H1 (cell line): ENCODE measurements at regions not wholly inside any gene's neighbourhood (a gene's known extent, or its start where the extent isn't known, plus 50 kb on each side); places are given as distances from the start of the nearest gene placed in this dataset.

ENCODE experiments used
- CTCF ChIA-PET: fragments of 300-600 bp; sonication (Branson Sonifier 250); formaldehyde crosslinking; loops from one replicate; lab custom pipeline; 2021; ENCODE audit not compliant: partially characterized antibody; lab: Charles Lee
- POLR2A ChIA-PET: fragments of 300-600 bp; sonication (Branson Sonifier 250); formaldehyde crosslinking; loops from one replicate; lab custom pipeline; 2021; ENCODE audit warnings: inconsistent platforms; ENCODE audit not compliant: partially characterized antibody; lab: Charles Lee
- DNase-seq, 2 experiments: peaks; one replicate each; pipeline versions ENCODE4 v3.0.0 to v3.0.0-alpha.2; 2010 to 2022; ENCODE audit warnings: low spot score in 2 of 2, low read depth in 1 of 2, mixed read lengths in 1 of 2
- FAIRE-seq: peaks from 2 replicates; lab custom pipeline; 2011; peaks lifted over from hg19 to GRCh38; lab: Jason Lieb, UNC
- H2AFZ ChIP-seq: 2 replicates; pipeline ENCODE4 v1.8.1; 2012; ENCODE audit warnings: low read length, inconsistent platforms
- H2AK5ac ChIP-seq: 2 replicates; pipeline ENCODE4 v1.6.1; 2013; ENCODE audit warnings: low read depth, low read length
- H2BK120ac ChIP-seq: replicated peaks from 2 replicates; pipeline ENCODE3; 2013; ENCODE audit warnings: low read depth, low read length, inconsistent platforms
- H2BK12ac ChIP-seq: 2 replicates; pipeline ENCODE4 v1.6.1; 2013; ENCODE audit warnings: low read depth, low read length
- H2BK15ac ChIP-seq: 2 replicates; pipeline ENCODE4 v1.6.1; 2013; ENCODE audit warnings: low read length
- H2BK20ac ChIP-seq: 2 replicates; pipeline ENCODE4 v1.6.1; 2013; ENCODE audit warnings: low read length
- H2BK5ac ChIP-seq: 2 replicates; pipeline ENCODE4 v1.6.1; 2013; ENCODE audit warnings: low read depth, low read length
- H3K14ac ChIP-seq: 2 replicates; pipeline ENCODE4 v1.6.1; 2013; ENCODE audit warnings: inconsistent platforms; ENCODE audit not compliant: insufficient read length
- H3K18ac ChIP-seq: 2 replicates; pipeline ENCODE4 v1.6.1; 2013; ENCODE audit warnings: low read length; ENCODE audit errors: extremely low read depth
- H3K23ac ChIP-seq: 2 replicates; pipeline ENCODE4 v1.6.1; 2013; ENCODE audit warnings: inconsistent platforms; ENCODE audit not compliant: insufficient read length
- H3K23me2 ChIP-seq: 2 replicates; pipeline ENCODE4 v1.6.1; 2013; ENCODE audit warnings: low read depth, low read length
- H3K27ac ChIP-seq: 2 replicates; pipeline ENCODE4 v1.6.1; 2011; ENCODE audit warnings: low read depth, low read length, inconsistent platforms
- H3K27me3 ChIP-seq, 4 experiments: replicated peaks in 1 of 4; 1 replicate in 1 of 4; 2 replicates in 3 of 4; pipeline versions ENCODE4 v1.6.1 to v1.8.1; 2011 to 2013; ENCODE audit warnings: low read length in 3 of 4, mild to moderate bottlenecking in 3 of 4, inconsistent platforms in 2 of 4, mixed read lengths in 2 of 4, moderate library complexity in 1 of 4; ENCODE audit not compliant: control insufficient read depth in 3 of 4, insufficient read depth in 3 of 4; ENCODE audit errors: extremely low read depth in 1 of 4
- H3K36me3 ChIP-seq, 4 experiments: 2 replicates each; pipeline versions ENCODE4 v1.6.1 to v1.8.1; 2011 to 2013; ENCODE audit warnings: mild to moderate bottlenecking in 4 of 4, low read length in 3 of 4, moderate library complexity in 2 of 4, control low read depth in 1 of 4, inconsistent platforms in 1 of 4; ENCODE audit not compliant: insufficient read depth in 4 of 4, control insufficient read depth in 2 of 4
- H3K4ac ChIP-seq: replicated peaks from 2 replicates; pipeline ENCODE3; 2013; ENCODE audit warnings: low read length, low read depth, mixed read lengths, inconsistent platforms; ENCODE audit not compliant: insufficient read length
- H3K4me1 ChIP-seq, 4 experiments: replicated peaks in 1 of 4; 1 replicate in 1 of 4; 2 replicates in 3 of 4; pipeline versions ENCODE4 v1.6.1 to v1.8.1; 2011 to 2013; ENCODE audit warnings: low read length in 3 of 4, inconsistent platforms in 2 of 4, mixed read lengths in 1 of 4; ENCODE audit not compliant: insufficient read depth in 4 of 4, control insufficient read depth in 3 of 4
- H3K4me2 ChIP-seq, 2 experiments: 2 replicates each; pipeline versions ENCODE4 v1.6.1 to v1.8.1; 2011 to 2013; ENCODE audit warnings: low read depth in 2 of 2, low read length in 2 of 2, control low read depth in 1 of 2, inconsistent platforms in 1 of 2, mild to moderate bottlenecking in 1 of 2; ENCODE audit not compliant: insufficient read depth in 1 of 2
- H3K4me3 ChIP-seq, 4 experiments: fragments of 200-600, 300-600 bp in 1 of 4; sonication (generic), shearing (Covaris generic), sonication (Bioruptor Twin) in 1 of 4; 2 replicates each; pipeline versions ENCODE4 v1.5.1 to v1.8.1; 2011 to 2016; ENCODE audit warnings: low read length in 4 of 4, low read depth in 3 of 4, control low read depth in 2 of 4, inconsistent platforms in 2 of 4, mild to moderate bottlenecking in 2 of 4, mixed read lengths in 1 of 4, moderate library complexity in 1 of 4; ENCODE audit not compliant: insufficient read depth in 2 of 4; ENCODE audit errors: extremely low read depth in 1 of 4
- H3K56ac ChIP-seq: replicated peaks from 2 replicates; pipeline ENCODE3; 2013; ENCODE audit warnings: low read depth, mild to moderate bottlenecking, mixed read lengths, low read length, inconsistent platforms; ENCODE audit not compliant: insufficient read length
- H3K79me1 ChIP-seq: 2 replicates; pipeline ENCODE4 v1.6.1; 2013; ENCODE audit warnings: low read depth, low read length, control low read depth
- H3K79me2 ChIP-seq, 2 experiments: 2 replicates each; pipeline versions ENCODE4 v1.6.1 to v1.8.1; 2012 to 2013; ENCODE audit warnings: low read length in 2 of 2, mild to moderate bottlenecking in 2 of 2, inconsistent platforms in 1 of 2; ENCODE audit not compliant: insufficient read depth in 2 of 2, control insufficient read depth in 1 of 2
- H3K9ac ChIP-seq, 4 experiments: replicated peaks in 1 of 4; 1 replicate in 1 of 4; 2 replicates in 3 of 4; pipeline versions ENCODE4 v1.6.1 to v1.8.1; 2011 to 2013; ENCODE audit warnings: low read depth in 3 of 4, low read length in 3 of 4, control low read depth in 2 of 4, mild to moderate bottlenecking in 2 of 4, moderate library complexity in 2 of 4, inconsistent platforms in 1 of 4; ENCODE audit errors: extremely low read depth in 1 of 4
- H3K9me3 ChIP-seq, 2 experiments: 2 replicates each; pipeline versions ENCODE4 v1.6.1 to v1.8.1; 2012 to 2013; ENCODE audit warnings: mild to moderate bottlenecking in 2 of 2, moderate library complexity in 2 of 2, control low read depth in 1 of 2, inconsistent platforms in 1 of 2, low read depth in 1 of 2, low read length in 1 of 2, mixed read lengths in 1 of 2; ENCODE audit not compliant: insufficient read depth in 2 of 2
- H4K20me1 ChIP-seq, 2 experiments: replicated peaks in 1 of 2; 2 replicates each; pipeline versions ENCODE3 to v1.8.1; 2011 to 2013; ENCODE audit warnings: inconsistent platforms in 2 of 2, low read length in 2 of 2, mild to moderate bottlenecking in 1 of 2; ENCODE audit not compliant: insufficient read depth in 2 of 2, control insufficient read depth in 1 of 2
- H4K5ac ChIP-seq: 2 replicates; pipeline ENCODE4 v1.6.1; 2013; ENCODE audit warnings: low read length, low read depth, mixed read lengths, inconsistent platforms; ENCODE audit not compliant: insufficient read length
- H4K8ac ChIP-seq: 2 replicates; pipeline ENCODE4 v1.8.0; 2013; ENCODE audit warnings: mild to moderate bottlenecking, moderate library complexity, low read length, inconsistent platforms; ENCODE audit not compliant: insufficient read depth; ENCODE audit errors: extremely low read depth
- H4K91ac ChIP-seq: replicated peaks from 2 replicates; pipeline ENCODE3; 2013; ENCODE audit warnings: low read length, mixed read lengths, inconsistent platforms; ENCODE audit not compliant: insufficient read length
- CBX8 ChIP-seq: fragments of 300-800, 300-1000 bp; sonication (generic); IDR thresholded peaks from 2 replicates; pipeline ENCODE4 v1.7.1; 2016; ENCODE audit warnings: low read depth, low read length, borderline replicate concordance
- CTBP2 ChIP-seq: IDR thresholded peaks from 2 replicates; pipeline ENCODE4 v1.7.0; 2011; ENCODE audit warnings: borderline replicate concordance, mild to moderate bottlenecking, moderate library complexity, mixed read lengths, low read length; ENCODE audit not compliant: insufficient read depth, insufficient read length
- POU5F1 ChIP-seq: IDR thresholded peaks from 2 replicates; pipeline ENCODE4 v1.6.1; 2011; ENCODE audit warnings: low read depth, mild to moderate bottlenecking, low read length, moderate library complexity
- SP1 ChIP-seq: IDR thresholded peaks from 2 replicates; pipeline ENCODE4 v1.6.1; 2011; ENCODE audit warnings: low read depth, low read length
- YY1 ChIP-seq: IDR thresholded peaks from 2 replicates; pipeline ENCODE4 v1.6.1; 2011; ENCODE audit warnings: low read depth, mild to moderate bottlenecking, low read length
- WGBS, 2 experiments: shearing (Covaris generic) in 1 of 2; methylation state at CpG; one replicate each; pipeline versions ENCODE4 v1.1.6 to v1.1.7; 2013 to 2015; ENCODE audit warnings: low lambda C conversion rate in 2 of 2, mixed read lengths in 2 of 2, inconsistent platforms in 1 of 2, low coverage in 1 of 2, missing lambda C conversion rate in 1 of 2; ENCODE audit not compliant: insufficient replicate concordance in 2 of 2, insufficient coverage in 1 of 2, insufficient read length in 1 of 2; ENCODE audit errors: extremely low coverage in 1 of 2, missing lambda C conversion rate in 1 of 2; 5-methylcytosine and 5-hydroxymethylcytosine counted together

GRCh38 chr2:48235076-48235475 lies 79.4 kb upstream of the FOXN2 start:
- Histone ChIP-seq H3K23ac (no peak overlapping the region), H3K4ac (no peak overlapping the region), H4K20me1 (no peaks in the 10 kb centered on the region), H3K36me3 (no peaks in the 10 kb centered on the region), H3K79me2 (no peaks in the 10 kb centered on the region), H3K9ac (no peak overlapping the region), H3K4me1 (0 out of 7 replicates have a peak, but pooled peaks cover 0 to 2% (median 0%) of the 10 kb centered on the region in 4 experiments), H3K9me3 (no peaks in the 10 kb centered on the region), H2BK20ac (no peak overlapping the region), H3K27ac (no peak overlapping the region), H4K8ac (no peak overlapping the region), H3K18ac (no peak overlapping the region), H2AK5ac (no peak overlapping the region), H3K4me3 (no peak overlapping the region), H3K79me1 (no peaks in the 10 kb centered on the region), H2BK12ac (no peak overlapping the region), H2BK5ac (no peak overlapping the region), H3K27me3 (no peaks in the 10 kb centered on the region), H2BK120ac (no peak overlapping the region), H3K23me2 (no peaks in the 10 kb centered on the region), H3K14ac (no peak overlapping the region), H2AFZ (no peak overlapping the region), H3K56ac (no peak overlapping the region), H4K5ac (no peak overlapping the region), H2BK15ac (no peak overlapping the region), H4K91ac (no peak overlapping the region), H3K4me2 (no peak overlapping the region)
- 87% methylated on average over 5 of the region's 5 CpGs; no CpG with 5 or more reads in 1 of the 2 experiments for WGBS, 2 experiments
- no peak for TF ChIP-seq SP1
- no peak for TF ChIP-seq POU5F1
- TF ChIP-seq CTBP2 = no peak
- no peak for TF ChIP-seq YY1
- no peak for TF ChIP-seq CBX8
- ChIA-PET POLR2A (no interaction called here), CTCF (interaction anchor here (0.7 to 1.3 kb wide), 2 partner anchors 11 to 928 kb away, joined by 3 to 5 read pairs; no protein-coding TSS in a partner anchor)
- no peak for FAIRE-seq
- no peak for DNase-seq
